ENCODE measurements at regions not wholly inside any gene's neighbourhood (a gene's known extent, or its start where the extent isn't known, plus 50 kb on each side); places are given as distances from the start of the nearest gene placed in this dataset.
"Not testable (repeated sequence)": the region's sequence is repeated elsewhere in the genome, so short reads cannot be mapped to it uniquely, and the experiment has no call there.

DNA sequence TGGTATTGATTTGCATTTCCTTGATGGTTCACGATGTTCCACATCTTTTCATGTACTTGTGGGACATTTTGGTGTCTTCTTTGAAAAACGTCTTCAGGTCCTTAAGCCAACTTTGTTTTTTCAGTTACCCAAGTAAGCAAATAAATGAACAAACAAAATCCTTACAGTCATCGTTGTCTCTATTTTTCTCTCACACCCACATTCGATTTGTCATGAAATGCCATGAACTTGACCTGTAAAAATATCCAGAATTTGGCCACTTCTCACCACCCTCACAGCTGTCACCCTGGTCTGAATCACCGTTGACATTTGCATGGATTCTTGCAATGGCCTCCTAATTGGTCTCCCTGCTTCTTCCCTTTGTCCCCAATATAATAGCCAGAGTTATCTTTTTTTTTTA, 109.5 kb upstream of the METTL14 start:
- intact Hi-C loops (cut with micrococcal nuclease; ENCODE audit: unreplicated experiment); CTCF ChIA-PET; H3K27me3 ChIP-seq (ENCODE audit: insufficient read depth, low read depth); H2AFZ ChIP-seq; H3K36me3 ChIP-seq (ENCODE audit: low read depth); H4K20me1 ChIP-seq (ENCODE audit: insufficient read depth); H3K27ac ChIP-seq; POLR2A ChIA-PET (ENCODE audit: unreplicated experiment); H3K9me3 ChIP-seq (ENCODE audit: insufficient read depth, low read depth); H3F3A ChIP-seq (ENCODE audit: insufficient read depth, low read depth); H3K79me2 ChIP-seq (ENCODE audit: low read depth); DNase-seq; H3K9me2 ChIP-seq (ENCODE audit: insufficient read depth); H3K4me3 ChIP-seq; H3K4me2 ChIP-seq; H3K4me1 ChIP-seq (replicated peaks; ENCODE audit: insufficient read depth); BruUV-seq (replicated peaks): not testable (repeated sequence)

GRCh38 chr4:118576709-118577219, 108.4 kb upstream of the METTL14 start:
- H3K27ac ChIP-seq; H3K4me1 ChIP-seq (replicated peaks; ENCODE audit: insufficient read depth); H4K20me1 ChIP-seq (ENCODE audit: insufficient read depth); H3K9me3 ChIP-seq (ENCODE audit: insufficient read depth, low read depth); H3K9me2 ChIP-seq (ENCODE audit: insufficient read depth); H3K36me3 ChIP-seq (ENCODE audit: low read depth); H3K79me2 ChIP-seq (ENCODE audit: low read depth); H3K27me3 ChIP-seq (ENCODE audit: insufficient read depth, low read depth); BruUV-seq (replicated peaks); H3K4me3 ChIP-seq; POLR2A ChIA-PET (ENCODE audit: unreplicated experiment); H3F3A ChIP-seq (ENCODE audit: insufficient read depth, low read depth); H3K4me2 ChIP-seq; intact Hi-C loops (cut with micrococcal nuclease; ENCODE audit: unreplicated experiment); CTCF ChIA-PET; H2AFZ ChIP-seq; DNase-seq: not testable (repeated sequence)

- Histone ChIP-seq H3K79me2 (ENCODE audit: low read depth) (no peaks in the 10 kb centered on the region), H2AFZ (no peak overlapping the region), H4K20me1 (ENCODE audit: insufficient read depth) (no peaks in the 10 kb centered on the region), H3K27ac (no peak overlapping the region), H3K36me3 (ENCODE audit: low read depth) (no peaks in the 10 kb centered on the region), H3F3A (ENCODE audit: insufficient read depth, low read depth) (no peaks in the 10 kb centered on the region), H3K9me2 (ENCODE audit: insufficient read depth) (no peaks in the 10 kb centered on the region), H3K4me2 (no peak overlapping the region), H3K27me3 (ENCODE audit: insufficient read depth, low read depth) (no peaks in the 10 kb centered on the region; the same call in 1 of the 2 replicates), H3K4me3 (no peak overlapping the region), H3K9me3 (ENCODE audit: insufficient read depth, low read depth) (no peaks in the 10 kb centered on the region), H3K4me1 (replicated peaks; ENCODE audit: insufficient read depth) (0 out of 2 replicates have a peak, but pooled peaks cover 7% of the 10 kb centered on the region)
- CTCF ChIA-PET, result no interaction called here
- DNase-seq, result no peak
- intact Hi-C loops (cut with micrococcal nuclease; ENCODE audit: unreplicated experiment), result no loop called here
- POLR2A ChIA-PET (ENCODE audit: unreplicated experiment), result no interaction called here
- TF ChIP-seq EZH2 (IDR thresholded peaks at IDR 0.05; ENCODE audit: low read depth), result no peak
- BruUV-seq (replicated peaks), result no TSS peak
Observed at GRCh38 chr4:118585015-118585414, 100.2 kb upstream of the METTL14 start.

- POLR2A ChIA-PET (ENCODE audit: unreplicated experiment), result no interaction called here
- H3K4me2 ChIP-seq, result no peak overlapping the region
- no peak overlapping the region for H3K27ac ChIP-seq
Observed at GRCh38 chr4:118586357-118586790, 98.8 kb upstream of the METTL14 start.

More at GRCh38 chr4:118586357-118586790, 98.8 kb upstream of the METTL14 start:
- H2AFZ ChIP-seq, result no peak overlapping the region
- H3K36me3 ChIP-seq (ENCODE audit: low read depth), result no peaks in the 10 kb centered on the region
- no peaks in the 10 kb centered on the region for H3K79me2 ChIP-seq (ENCODE audit: low read depth)
- BruUV-seq (replicated peaks), result no TSS peak
- TF ChIP-seq, protein P1, sequence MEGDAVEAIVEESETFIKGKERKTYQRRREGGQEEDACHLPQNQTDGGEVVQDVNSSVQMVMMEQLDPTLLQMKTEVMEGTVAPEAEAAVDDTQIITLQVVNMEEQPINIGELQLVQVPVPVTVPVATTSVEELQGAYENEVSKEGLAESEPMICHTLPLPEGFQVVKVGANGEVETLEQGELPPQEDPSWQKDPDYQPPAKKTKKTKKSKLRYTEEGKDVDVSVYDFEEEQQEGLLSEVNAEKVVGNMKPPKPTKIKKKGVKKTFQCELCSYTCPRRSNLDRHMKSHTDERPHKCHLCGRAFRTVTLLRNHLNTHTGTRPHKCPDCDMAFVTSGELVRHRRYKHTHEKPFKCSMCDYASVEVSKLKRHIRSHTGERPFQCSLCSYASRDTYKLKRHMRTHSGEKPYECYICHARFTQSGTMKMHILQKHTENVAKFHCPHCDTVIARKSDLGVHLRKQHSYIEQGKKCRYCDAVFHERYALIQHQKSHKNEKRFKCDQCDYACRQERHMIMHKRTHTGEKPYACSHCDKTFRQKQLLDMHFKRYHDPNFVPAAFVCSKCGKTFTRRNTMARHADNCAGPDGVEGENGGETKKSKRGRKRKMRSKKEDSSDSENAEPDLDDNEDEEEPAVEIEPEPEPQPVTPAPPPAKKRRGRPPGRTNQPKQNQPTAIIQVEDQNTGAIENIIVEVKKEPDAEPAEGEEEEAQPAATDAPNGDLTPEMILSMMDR (conservative IDR thresholded peaks at IDR 0.05), result no peak
- no peak for TF ChIP-seq EZH2 (IDR thresholded peaks at IDR 0.05; ENCODE audit: low read depth)
- no peaks in the 10 kb centered on the region for H3K9me2 ChIP-seq (ENCODE audit: insufficient read depth)
- H3K27me3 ChIP-seq (ENCODE audit: insufficient read depth, low read depth), result no peaks in the 10 kb centered on the region; the same call in 1 of the 2 replicates
- peaks cover 11% of the 10 kb centered on the region; the same call in 1 of the 2 replicates for H3K4me1 ChIP-seq (replicated peaks; ENCODE audit: insufficient read depth)
- no peaks in the 10 kb centered on the region for H3K9me3 ChIP-seq (ENCODE audit: insufficient read depth, low read depth)
- CTCF ChIA-PET, result no interaction called here
- no peaks in the 10 kb centered on the region for H4K20me1 ChIP-seq (ENCODE audit: insufficient read depth)
- no peaks in the 10 kb centered on the region for H3F3A ChIP-seq (ENCODE audit: insufficient read depth, low read depth)
- intact Hi-C loops (cut with micrococcal nuclease; ENCODE audit: unreplicated experiment), result no loop called here
- DNase-seq, result no peak
- H3K4me3 ChIP-seq, result no peak overlapping the region

All from PC-9 (cell line).